Neural progenitor cell (in vitro differentiated cells): ENCODE measurements at regions not wholly inside any gene's neighbourhood (a gene's known extent, or its start where the extent isn't known, plus 50 kb on each side); places are given as distances from the start of the nearest gene placed in this dataset.

Experiments
- DNase-seq: peaks from one replicate; pipeline ENCODE4 v3.0.0-alpha.2; 2016; ENCODE audit warnings: low spot score
- H2AFZ ChIP-seq: fragments of 200-600 bp; sonication (generic); replicated peaks from 2 replicates; pipeline ENCODE4 v1.6.1; 2016; ENCODE audit warnings: antibody characterized with exemption
- H3F3A ChIP-seq: fragments of 200-600 bp; sonication (generic); 2 replicates; pipeline ENCODE4 v1.6.1; 2016; ENCODE audit warnings: antibody characterized with exemption, low read depth
- H3K27ac ChIP-seq: fragments of 200-600 bp; sonication (generic); 2 replicates; pipeline ENCODE4 v1.5.1; 2016; ENCODE audit warnings: mild to moderate bottlenecking
- H3K27me3 ChIP-seq: fragments of 200-600 bp; sonication (generic); 2 replicates; pipeline ENCODE4 v1.6.1; 2016; ENCODE audit warnings: mild to moderate bottlenecking, moderate library complexity
- H3K36me3 ChIP-seq: fragments of 200-600 bp; sonication (generic); 2 replicates; pipeline ENCODE4 v1.5.1; 2016
- H3K4me1 ChIP-seq: fragments of 200-600 bp; sonication (generic); 2 replicates; pipeline ENCODE4 v1.6.1; 2016; ENCODE audit warnings: mixed run types
- H3K4me2 ChIP-seq: fragments of 200-600 bp; sonication (generic); 2 replicates; pipeline ENCODE4 v1.6.1; 2016
- H3K4me3 ChIP-seq: fragments of 200-600 bp; sonication (generic); 2 replicates; pipeline ENCODE4 v1.5.1; 2016
- H3K79me2 ChIP-seq: fragments of 200-600 bp; sonication (generic); 2 replicates; pipeline ENCODE4 v1.6.1; 2016; ENCODE audit warnings: low read depth
- H3K9ac ChIP-seq: fragments of 200-600 bp; sonication (generic); 2 replicates; pipeline ENCODE4 v1.6.1; 2016
- H3K9me3 ChIP-seq: fragments of 200-600 bp; sonication (generic); 2 replicates; pipeline ENCODE4 v1.5.1; 2016; ENCODE audit warnings: low read depth
- H4K20me1 ChIP-seq: fragments of 200-600 bp; sonication (generic); 2 replicates; pipeline ENCODE4 v1.6.1; 2016; ENCODE audit warnings: low read depth
- H3K27ac Mint-ChIP-seq: 3 replicates; pipeline ENCODE4 v1.8.0; 2021; ENCODE audit warnings: mixed read lengths
- H3K27me3 Mint-ChIP-seq: 2 replicates; pipeline ENCODE4 v1.8.0; 2022; ENCODE audit warnings: low read depth, mild to moderate bottlenecking, inconsistent platforms, moderate library complexity, mixed read lengths; ENCODE audit not compliant: insufficient read depth
- H3K36me3 Mint-ChIP-seq: 3 replicates; pipeline ENCODE4 v1.8.0; 2021; ENCODE audit warnings: mixed read lengths
- H3K4me1 Mint-ChIP-seq: 3 replicates; pipeline ENCODE4 v1.8.0; 2021; ENCODE audit warnings: mixed read lengths
- H3K4me3 Mint-ChIP-seq: 3 replicates; pipeline ENCODE4 v1.8.0; 2021; ENCODE audit warnings: mild to moderate bottlenecking, moderate library complexity, mixed read lengths
- H3K9me3 Mint-ChIP-seq: 3 replicates; pipeline ENCODE4 v1.8.0; 2020; ENCODE audit warnings: mixed read lengths
- EZH2 ChIP-seq: fragments of 200-600 bp; sonication (generic); IDR thresholded peaks from 2 replicates; pipeline ENCODE4 v1.6.1; 2017; ENCODE audit warnings: antibody characterized with exemption, mild to moderate bottlenecking, moderate library complexity
- EZH2phosphoT487 ChIP-seq: fragments of 200-600 bp; sonication (generic); IDR thresholded peaks from 2 replicates; pipeline ENCODE4 v1.6.1; 2017; ENCODE audit warnings: antibody characterized with exemption
- TF ChIP-seq, protein P1 (sequence below): fragments of 200-600 bp; sonication (generic); IDR thresholded peaks from 2 replicates; pipeline ENCODE4 v1.5.1; 2017; ENCODE audit warnings: antibody characterized with exemption, mild to moderate bottlenecking

DNA sequence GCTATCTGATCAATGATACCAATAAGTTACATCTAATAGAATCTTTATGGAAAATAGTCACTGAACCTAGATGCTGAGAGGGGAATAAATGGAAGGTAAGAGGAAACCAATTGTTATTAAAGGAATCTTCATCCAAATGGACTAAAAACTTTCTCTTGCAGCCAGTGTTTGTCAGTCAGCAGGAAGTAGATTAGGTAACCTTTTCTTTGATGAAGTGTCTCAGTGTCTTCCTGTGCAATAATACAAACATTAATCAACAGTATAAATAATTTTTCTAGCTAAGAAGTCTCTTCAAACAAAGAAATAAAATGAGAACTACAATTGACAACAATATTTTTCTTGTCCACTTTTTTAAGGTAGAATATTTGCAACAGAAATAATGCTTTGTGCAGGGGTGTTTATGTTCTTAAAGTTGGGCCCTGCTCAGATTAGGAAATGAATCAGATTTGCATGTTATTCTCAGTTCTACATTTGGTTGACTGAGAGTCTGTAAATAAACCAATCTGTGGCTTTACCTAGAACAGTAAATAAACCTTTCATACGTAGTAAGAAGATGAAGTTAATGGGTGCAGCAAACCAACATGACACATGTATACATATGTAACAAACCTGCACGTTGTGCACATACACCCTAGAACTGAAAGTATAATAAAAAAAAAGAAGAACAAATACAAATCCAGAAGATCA lies 391.4 kb downstream of the MRPL39 start:
- Histone ChIP-seq H3K36me3 (no peaks in the 10 kb centered on the region), H3K79me2 (no peaks in the 10 kb centered on the region), H3F3A (no peaks in the 10 kb centered on the region), H3K9me3 (no peaks in the 10 kb centered on the region), H3K27me3 (no peaks in the 10 kb centered on the region), H3K9ac (no peak overlapping the region), H4K20me1 (no peaks in the 10 kb centered on the region), H3K4me2 (no peak overlapping the region), H2AFZ (no peak overlapping the region), H3K4me3 (no peak overlapping the region), H3K27ac (no peak overlapping the region), H3K4me1 (no peaks in the 10 kb centered on the region)
- no peak overlapping the region for H3K27ac Mint-ChIP-seq
- no peaks in the 10 kb centered on the region for H3K27me3 Mint-ChIP-seq
- H3K36me3 Mint-ChIP-seq: no peaks in the 10 kb centered on the region
- peaks cover 2% of the 10 kb centered on the region for H3K9me3 Mint-ChIP-seq
- no peak for TF ChIP-seq EZH2
- TF ChIP-seq, protein P1, sequence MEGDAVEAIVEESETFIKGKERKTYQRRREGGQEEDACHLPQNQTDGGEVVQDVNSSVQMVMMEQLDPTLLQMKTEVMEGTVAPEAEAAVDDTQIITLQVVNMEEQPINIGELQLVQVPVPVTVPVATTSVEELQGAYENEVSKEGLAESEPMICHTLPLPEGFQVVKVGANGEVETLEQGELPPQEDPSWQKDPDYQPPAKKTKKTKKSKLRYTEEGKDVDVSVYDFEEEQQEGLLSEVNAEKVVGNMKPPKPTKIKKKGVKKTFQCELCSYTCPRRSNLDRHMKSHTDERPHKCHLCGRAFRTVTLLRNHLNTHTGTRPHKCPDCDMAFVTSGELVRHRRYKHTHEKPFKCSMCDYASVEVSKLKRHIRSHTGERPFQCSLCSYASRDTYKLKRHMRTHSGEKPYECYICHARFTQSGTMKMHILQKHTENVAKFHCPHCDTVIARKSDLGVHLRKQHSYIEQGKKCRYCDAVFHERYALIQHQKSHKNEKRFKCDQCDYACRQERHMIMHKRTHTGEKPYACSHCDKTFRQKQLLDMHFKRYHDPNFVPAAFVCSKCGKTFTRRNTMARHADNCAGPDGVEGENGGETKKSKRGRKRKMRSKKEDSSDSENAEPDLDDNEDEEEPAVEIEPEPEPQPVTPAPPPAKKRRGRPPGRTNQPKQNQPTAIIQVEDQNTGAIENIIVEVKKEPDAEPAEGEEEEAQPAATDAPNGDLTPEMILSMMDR: no peak
- no peak for TF ChIP-seq EZH2phosphoT487
- no peaks in the 10 kb centered on the region for H3K4me1 Mint-ChIP-seq
- H3K4me3 Mint-ChIP-seq: no peak overlapping the region
- DNase-seq: no peak

DNA sequence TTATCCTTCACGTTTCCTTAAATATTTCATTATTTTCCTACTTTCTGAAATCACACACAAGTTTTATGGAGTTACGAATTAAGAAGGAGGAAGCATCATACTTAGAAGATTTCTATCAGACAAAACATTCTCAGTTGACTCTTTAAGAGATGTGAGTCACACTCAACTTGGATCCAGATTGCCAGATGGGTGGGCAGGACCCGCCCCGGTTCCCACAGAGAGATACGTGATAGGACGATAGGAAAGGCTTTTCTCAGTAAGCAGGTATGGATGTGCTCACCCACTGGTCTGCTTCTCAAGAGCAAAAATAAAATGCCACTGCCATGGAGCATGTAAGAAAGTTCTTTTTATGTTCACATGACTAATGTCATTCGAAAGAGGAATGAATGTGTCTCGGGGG lies 392.6 kb downstream of the MRPL39 start:
- Histone ChIP-seq H4K20me1 (no peaks in the 10 kb centered on the region), H2AFZ (no peak overlapping the region), H3K9ac (no peak overlapping the region), H3K27me3 (no peaks in the 10 kb centered on the region), H3K4me1 (no peaks in the 10 kb centered on the region), H3K36me3 (no peaks in the 10 kb centered on the region), H3K4me3 (no peak overlapping the region), H3K9me3 (no peaks in the 10 kb centered on the region), H3K27ac (no peak overlapping the region), H3F3A (no peaks in the 10 kb centered on the region), H3K79me2 (no peaks in the 10 kb centered on the region), H3K4me2 (no peak overlapping the region)
- H3K36me3 Mint-ChIP-seq: no peaks in the 10 kb centered on the region
- no peak overlapping the region for H3K4me3 Mint-ChIP-seq
- peaks cover 2% of the 10 kb centered on the region for H3K9me3 Mint-ChIP-seq
- H3K4me1 Mint-ChIP-seq: no peaks in the 10 kb centered on the region
- no peaks in the 10 kb centered on the region for H3K27me3 Mint-ChIP-seq
- no peak overlapping the region for H3K27ac Mint-ChIP-seq
- no peak for TF ChIP-seq EZH2
- TF ChIP-seq EZH2phosphoT487: no peak
- TF ChIP-seq, protein P1: no peak
- no peak for DNase-seq

DNA sequence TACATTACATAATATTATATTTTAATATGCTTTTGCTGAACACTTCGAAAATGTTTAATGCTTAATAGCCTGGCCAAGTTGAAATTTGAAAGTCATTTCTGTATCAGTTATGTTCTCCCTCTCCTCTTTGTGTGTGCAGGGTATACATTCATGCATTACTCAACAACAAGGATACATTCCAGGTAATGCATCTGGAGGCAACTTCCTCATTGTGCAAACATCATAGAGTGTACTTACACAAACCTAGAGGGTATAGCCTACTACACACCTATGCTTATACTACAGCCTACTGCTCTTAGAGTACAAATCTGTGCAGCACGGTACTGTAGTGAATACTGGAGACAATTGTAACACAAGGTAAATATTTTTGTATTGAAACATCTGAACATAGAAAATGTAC lies 407.3 kb downstream of the MRPL39 start:
- TF ChIP-seq, protein P1: no peak
- TF ChIP-seq EZH2: no peak
- TF ChIP-seq EZH2phosphoT487: no peak
- Mint-ChIP-seq H3K27ac (no peak overlapping the region), H3K27me3 (no peaks in the 10 kb centered on the region), H3K4me1 (no peaks in the 10 kb centered on the region), H3K4me3 (no peak overlapping the region), H3K9me3 (no peaks in the 10 kb centered on the region), H3K36me3 (no peaks in the 10 kb centered on the region)
- H3K27me3 ChIP-seq: no peaks in the 10 kb centered on the region
- H3K36me3 ChIP-seq: no peaks in the 10 kb centered on the region
- H3K4me2 ChIP-seq: no peak overlapping the region
- H2AFZ ChIP-seq: no peak overlapping the region
- no peaks in the 10 kb centered on the region for H3F3A ChIP-seq
- H3K27ac ChIP-seq: no peak overlapping the region
- H3K4me3 ChIP-seq: no peak overlapping the region
- no peaks in the 10 kb centered on the region for H3K9me3 ChIP-seq
- DNase-seq: no peak
- H3K4me1 ChIP-seq: no peaks in the 10 kb centered on the region
- no peaks in the 10 kb centered on the region for H3K79me2 ChIP-seq
- no peak overlapping the region for H3K9ac ChIP-seq
- no peaks in the 10 kb centered on the region for H4K20me1 ChIP-seq
